Neural progenitor cell (in vitro differentiated cells): ENCODE measurements at regions not wholly inside any gene's neighbourhood (a gene's known extent, or its start where the extent isn't known, plus 50 kb on each side); places are given as distances from the start of the nearest gene placed in this dataset.

Experiments
- DNase-seq: peaks from one replicate; pipeline ENCODE4 v3.0.0-alpha.2; 2016; ENCODE audit warnings: low spot score
- H2AFZ ChIP-seq: fragments of 200-600 bp; sonication (generic); replicated peaks from 2 replicates; pipeline ENCODE4 v1.6.1; 2016; ENCODE audit warnings: antibody characterized with exemption
- H3F3A ChIP-seq: fragments of 200-600 bp; sonication (generic); 2 replicates; pipeline ENCODE4 v1.6.1; 2016; ENCODE audit warnings: antibody characterized with exemption, low read depth
- H3K27ac ChIP-seq: fragments of 200-600 bp; sonication (generic); 2 replicates; pipeline ENCODE4 v1.5.1; 2016; ENCODE audit warnings: mild to moderate bottlenecking
- H3K27me3 ChIP-seq: fragments of 200-600 bp; sonication (generic); 2 replicates; pipeline ENCODE4 v1.6.1; 2016; ENCODE audit warnings: mild to moderate bottlenecking, moderate library complexity
- H3K36me3 ChIP-seq: fragments of 200-600 bp; sonication (generic); 2 replicates; pipeline ENCODE4 v1.5.1; 2016
- H3K4me1 ChIP-seq: fragments of 200-600 bp; sonication (generic); 2 replicates; pipeline ENCODE4 v1.6.1; 2016; ENCODE audit warnings: mixed run types
- H3K4me2 ChIP-seq: fragments of 200-600 bp; sonication (generic); 2 replicates; pipeline ENCODE4 v1.6.1; 2016
- H3K4me3 ChIP-seq: fragments of 200-600 bp; sonication (generic); 2 replicates; pipeline ENCODE4 v1.5.1; 2016
- H3K79me2 ChIP-seq: fragments of 200-600 bp; sonication (generic); 2 replicates; pipeline ENCODE4 v1.6.1; 2016; ENCODE audit warnings: low read depth
- H3K9ac ChIP-seq: fragments of 200-600 bp; sonication (generic); 2 replicates; pipeline ENCODE4 v1.6.1; 2016
- H3K9me3 ChIP-seq: fragments of 200-600 bp; sonication (generic); 2 replicates; pipeline ENCODE4 v1.5.1; 2016; ENCODE audit warnings: low read depth
- H4K20me1 ChIP-seq: fragments of 200-600 bp; sonication (generic); 2 replicates; pipeline ENCODE4 v1.6.1; 2016; ENCODE audit warnings: low read depth
- H3K27ac Mint-ChIP-seq: 3 replicates; pipeline ENCODE4 v1.8.0; 2021; ENCODE audit warnings: mixed read lengths
- H3K27me3 Mint-ChIP-seq: 2 replicates; pipeline ENCODE4 v1.8.0; 2022; ENCODE audit warnings: low read depth, mild to moderate bottlenecking, inconsistent platforms, moderate library complexity, mixed read lengths; ENCODE audit not compliant: insufficient read depth
- H3K36me3 Mint-ChIP-seq: 3 replicates; pipeline ENCODE4 v1.8.0; 2021; ENCODE audit warnings: mixed read lengths
- H3K4me1 Mint-ChIP-seq: 3 replicates; pipeline ENCODE4 v1.8.0; 2021; ENCODE audit warnings: mixed read lengths
- H3K4me3 Mint-ChIP-seq: 3 replicates; pipeline ENCODE4 v1.8.0; 2021; ENCODE audit warnings: mild to moderate bottlenecking, moderate library complexity, mixed read lengths
- H3K9me3 Mint-ChIP-seq: 3 replicates; pipeline ENCODE4 v1.8.0; 2020; ENCODE audit warnings: mixed read lengths
- CTCF ChIP-seq: fragments of 200-600 bp; sonication (generic); IDR thresholded peaks from 2 replicates; pipeline ENCODE4 v1.5.1; 2017; ENCODE audit warnings: antibody characterized with exemption, mild to moderate bottlenecking
- EZH2 ChIP-seq: fragments of 200-600 bp; sonication (generic); IDR thresholded peaks from 2 replicates; pipeline ENCODE4 v1.6.1; 2017; ENCODE audit warnings: antibody characterized with exemption, mild to moderate bottlenecking, moderate library complexity
- EZH2phosphoT487 ChIP-seq: fragments of 200-600 bp; sonication (generic); IDR thresholded peaks from 2 replicates; pipeline ENCODE4 v1.6.1; 2017; ENCODE audit warnings: antibody characterized with exemption

GRCh38 chr21:35792569-35793305, 267.6 kb downstream of the SETD4 start:
- H3K4me3 Mint-ChIP-seq = no peak overlapping the region
- H3K27ac Mint-ChIP-seq = no peak overlapping the region
- peaks cover 10% of the 10 kb centered on the region for H3K4me1 Mint-ChIP-seq

GRCh38 chr21:35791541-35792325, 268.6 kb downstream of the SETD4 start:
- no peaks in the 10 kb centered on the region for H3K79me2 ChIP-seq
- peaks cover 16% of the 10 kb centered on the region for H3K4me1 ChIP-seq
- no peak overlapping the region for H3K4me3 ChIP-seq
- no peak overlapping the region for H3K27ac ChIP-seq
- DNase-seq = peak; percentile 64
- peaks cover 12% of the 10 kb centered on the region for H3F3A ChIP-seq
- Mint-ChIP-seq H3K4me3 (no peak overlapping the region), H3K4me1 (peaks cover 10% of the 10 kb centered on the region), H3K9me3 (peaks cover 1% of the 10 kb centered on the region), H3K36me3 (no peaks in the 10 kb centered on the region), H3K27me3 (peaks cover 5% of the 10 kb centered on the region), H3K27ac (no peak overlapping the region)
- H3K9me3 ChIP-seq = no peaks in the 10 kb centered on the region
- no peaks in the 10 kb centered on the region for H4K20me1 ChIP-seq
- no peak overlapping the region for H3K9ac ChIP-seq
- peak overlapping the region; percentile 49 for H3K4me2 ChIP-seq
- no peaks in the 10 kb centered on the region for H3K27me3 ChIP-seq
- H3K36me3 ChIP-seq = peaks cover 4% of the 10 kb centered on the region
- H2AFZ ChIP-seq = no peak overlapping the region
- TF ChIP-seq CTCF = peak; percentile 6
- TF ChIP-seq EZH2phosphoT487 = no peak

More at GRCh38 chr21:35792569-35793305, 267.6 kb downstream of the SETD4 start:
- peak overlapping the region; percentile 49 for H3K4me2 ChIP-seq
- H3K4me1 ChIP-seq = peaks cover 16% of the 10 kb centered on the region
- H3K9me3 ChIP-seq = no peaks in the 10 kb centered on the region
- H3K36me3 ChIP-seq = peaks cover 4% of the 10 kb centered on the region
- Mint-ChIP-seq H3K27me3 (peaks cover 7% of the 10 kb centered on the region), H3K9me3 (peaks cover 1% of the 10 kb centered on the region), H3K36me3 (no peaks in the 10 kb centered on the region)
- H4K20me1 ChIP-seq = no peaks in the 10 kb centered on the region
- H3K9ac ChIP-seq = no peak overlapping the region
- H3F3A ChIP-seq = peaks cover 12% of the 10 kb centered on the region
- no peak overlapping the region for H3K4me3 ChIP-seq
- H3K27me3 ChIP-seq = no peaks in the 10 kb centered on the region
- TF ChIP-seq CTCF (no peak), EZH2 (no peak), EZH2phosphoT487 (no peak)
- no peak for DNase-seq
- H2AFZ ChIP-seq = no peak overlapping the region
- no peaks in the 10 kb centered on the region for H3K79me2 ChIP-seq
- H3K27ac ChIP-seq = no peak overlapping the region

GRCh38 chr21:35783721-35784120, 276.6 kb downstream of the SETD4 start:
- no peak overlapping the region for H3K9ac ChIP-seq
- Mint-ChIP-seq H3K4me3 (no peak overlapping the region), H3K27ac (no peak overlapping the region), H3K27me3 (peaks cover 3% of the 10 kb centered on the region), H3K36me3 (no peaks in the 10 kb centered on the region), H3K4me1 (no peaks in the 10 kb centered on the region), H3K9me3 (no peaks in the 10 kb centered on the region)
- H2AFZ ChIP-seq = no peak overlapping the region
- TF ChIP-seq EZH2 (no peak), EZH2phosphoT487 (no peak), CTCF (no peak)
- no peaks in the 10 kb centered on the region for H3K36me3 ChIP-seq
- no peaks in the 10 kb centered on the region for H4K20me1 ChIP-seq
- H3K4me2 ChIP-seq = no peak overlapping the region
- H3K27ac ChIP-seq = no peak overlapping the region
- H3K4me1 ChIP-seq = no peaks in the 10 kb centered on the region
- no peaks in the 10 kb centered on the region for H3K27me3 ChIP-seq
- no peaks in the 10 kb centered on the region for H3K79me2 ChIP-seq
- no peak for DNase-seq
- no peaks in the 10 kb centered on the region for H3F3A ChIP-seq
- H3K9me3 ChIP-seq = no peaks in the 10 kb centered on the region
- H3K4me3 ChIP-seq = no peak overlapping the region
